A673 (cell line): ENCODE measurements at regions not wholly inside any gene's neighbourhood (a gene's known extent, or its start where the extent isn't known, plus 50 kb on each side); places are given as distances from the start of the nearest gene placed in this dataset.

Experiments used
- CTCF ChIP-seq: fragments of 300-800, 200-600 bp; sonication (generic); conservative IDR thresholded peaks from 2 replicates; pipeline ENCODE4 v1.5.1; 2017; ENCODE audit warnings: low read depth, mild to moderate bottlenecking, antibody characterized with exemption, low read length, moderate library complexity, mixed read lengths
- EZH2 ChIP-seq: fragments of 200-600 bp; sonication (generic); IDR thresholded peaks from 2 replicates; pipeline ENCODE4 v1.6.1; 2017; ENCODE audit warnings: borderline replicate concordance, low read depth, mild to moderate bottlenecking, mixed read lengths, antibody characterized with exemption, low read length; ENCODE audit not compliant: poor library complexity, severe bottlenecking

- no peak for TF ChIP-seq CTCF
- no peak for TF ChIP-seq EZH2
Observed at GRCh38 chr10:10128387-10128786, 889.3 kb upstream of the CELF2 start.
